Activated B cell treated with CpG ODN at 0.5 μM for 24 hours (primary cell): ENCODE measurements at regions not wholly inside any gene's neighbourhood (a gene's known extent, or its start where the extent isn't known, plus 50 kb on each side); places are given as distances from the start of the nearest gene placed in this dataset.
"Not testable (repeated sequence)": the region's sequence is repeated elsewhere in the genome, so short reads cannot be mapped to it uniquely, and the experiment has no call there.

Experiments
- ATAC-seq: fragments of 200-7000 bp; cut with Tn5 transposase; one replicate; pipeline ENCODE4 v1.10.0; 2021; ENCODE audit warnings: low read depth, mild to moderate bottlenecking, moderate library complexity
- CTCF ChIA-PET: fragments of 350-600 bp; sonication (Branson Sonifier 250); formaldehyde crosslinking; loops from one replicate; lab custom pipeline; 2021; ENCODE audit warnings: antibody characterized with exemption; lab: Charles Lee
- POLR2A ChIA-PET: fragments of 350-600 bp; sonication (Branson Sonifier 250); formaldehyde crosslinking; loops from one replicate; lab custom pipeline; 2021; ENCODE audit warnings: antibody characterized with exemption; lab: Charles Lee
- DNase-seq: peaks from one replicate; pipeline ENCODE4 v3.0.0; 2022
- H3K27ac Mint-ChIP-seq: one replicate; pipeline ENCODE4 v1.8.0; 2020; ENCODE audit warnings: mixed read lengths
- H3K27me3 Mint-ChIP-seq: one replicate; pipeline ENCODE4 v1.8.0; 2021; ENCODE audit warnings: mixed read lengths
- H3K36me3 Mint-ChIP-seq: one replicate; pipeline ENCODE4 v1.8.0; 2021; ENCODE audit warnings: low read depth, mixed read lengths
- H3K4me1 Mint-ChIP-seq: one replicate; pipeline ENCODE4 v1.8.0; 2021; ENCODE audit warnings: mixed read lengths
- H3K4me3 Mint-ChIP-seq: one replicate; pipeline ENCODE4 v1.8.0; 2020; ENCODE audit warnings: mild to moderate bottlenecking, mixed read lengths
- H3K9me3 Mint-ChIP-seq: one replicate; pipeline ENCODE4 v1.8.0; 2020; ENCODE audit warnings: mixed read lengths
- CTCF ChIP-seq: fragments of 200-600 bp; IDR thresholded peaks from one replicate; pipeline ENCODE4 v1.8.0; 2022; ENCODE audit warnings: antibody characterized with exemption, mild to moderate bottlenecking
- intact Hi-C: fragments of 100-400 bp; cut with micrococcal nuclease; formaldehyde crosslinking; loops from one replicate; pipeline ENCODE4 v1.15.1; 2024

GRCh38 chr17:53472586-53472985, 350.1 kb upstream of the KIF2B start:
- Mint-ChIP-seq H3K9me3 (peaks cover 9% of the 10 kb centered on the region), H3K27ac (no peak overlapping the region), H3K4me1 (no peaks in the 10 kb centered on the region), H3K4me3 (no peak overlapping the region), H3K27me3 (no peaks in the 10 kb centered on the region), H3K36me3 (no peaks in the 10 kb centered on the region)
- intact Hi-C loops: no loop called here
- ATAC-seq (no peak), DNase-seq (no peak)
- ChIA-PET POLR2A (no interaction called here), CTCF (no interaction called here)
- no peak for TF ChIP-seq CTCF

GRCh38 chr17:53471514-53471913, 351.2 kb upstream of the KIF2B start:
- ChIA-PET CTCF (no interaction called here), POLR2A (no interaction called here)
- no peaks in the 10 kb centered on the region for H3K4me1 Mint-ChIP-seq
- no peaks in the 10 kb centered on the region for H3K36me3 Mint-ChIP-seq
- no peak overlapping the region for H3K27ac Mint-ChIP-seq
- DNase-seq (no peak), ATAC-seq (no peak)
- peaks cover 9% of the 10 kb centered on the region for H3K9me3 Mint-ChIP-seq
- TF ChIP-seq CTCF: no peak
- H3K27me3 Mint-ChIP-seq: no peaks in the 10 kb centered on the region
- H3K4me3 Mint-ChIP-seq: no peak overlapping the region
- intact Hi-C loops: no loop called here

- H3K4me1 Mint-ChIP-seq: no peaks in the 10 kb centered on the region
- H3K4me3 Mint-ChIP-seq: no peak overlapping the region
- no peak for DNase-seq
- CTCF ChIA-PET: no interaction called here
- H3K27ac Mint-ChIP-seq: no peak overlapping the region
- intact Hi-C loops: no loop called here
- no peak for TF ChIP-seq CTCF
- ATAC-seq: no peak
- POLR2A ChIA-PET: no interaction called here
- no peaks in the 10 kb centered on the region for H3K27me3 Mint-ChIP-seq
- no peaks in the 10 kb centered on the region for H3K36me3 Mint-ChIP-seq
- peaks cover 9% of the 10 kb centered on the region for H3K9me3 Mint-ChIP-seq
These were observed 352.1 kb upstream of the KIF2B start for GRCh38 chr17:53470626-53471025.

GRCh38 chr17:53466733-53467132, 356.0 kb upstream of the KIF2B start:
- intact Hi-C loops: no loop called here
- ATAC-seq: no peak
- ChIA-PET CTCF (no interaction called here), POLR2A (no interaction called here)
- DNase-seq: no peak
- Mint-ChIP-seq H3K27ac (no peak overlapping the region), H3K27me3 (no peaks in the 10 kb centered on the region), H3K4me1 (no peaks in the 10 kb centered on the region), H3K36me3 (no peaks in the 10 kb centered on the region), H3K4me3 (no peak overlapping the region), H3K9me3 (peaks cover 12% of the 10 kb centered on the region)
- TF ChIP-seq CTCF: no peak

- H3K36me3 Mint-ChIP-seq, H3K4me1 Mint-ChIP-seq, ATAC-seq, intact Hi-C loops, H3K27me3 Mint-ChIP-seq, H3K4me3 Mint-ChIP-seq, H3K27ac Mint-ChIP-seq, DNase-seq, CTCF ChIA-PET, H3K9me3 Mint-ChIP-seq, POLR2A ChIA-PET: not testable (repeated sequence)
These were observed 358.3 kb upstream of the KIF2B start for GRCh38 chr17:53464396-53464795.

GRCh38 chr17:53463363-53463762, 359.4 kb upstream of the KIF2B start:
- Mint-ChIP-seq H3K27ac (no peak overlapping the region), H3K4me3 (no peak overlapping the region), H3K4me1 (no peaks in the 10 kb centered on the region), H3K36me3 (no peaks in the 10 kb centered on the region), H3K27me3 (no peaks in the 10 kb centered on the region), H3K9me3 (peaks cover 14% of the 10 kb centered on the region)
- CTCF ChIA-PET: no interaction called here
- no peak for DNase-seq
- TF ChIP-seq CTCF: no peak
- POLR2A ChIA-PET: no interaction called here
- ATAC-seq: no peak
- intact Hi-C loops: no loop called here
